NT2/D1 (cell line): ENCODE measurements at regions not wholly inside any gene's neighbourhood (a gene's known extent, or its start where the extent isn't known, plus 50 kb on each side); places are given as distances from the start of the nearest gene placed in this dataset.

Experiments used
- DNase-seq: peaks from one replicate; pipeline ENCODE4 v3.0.0-alpha.2; 2011; ENCODE audit warnings: low read depth, low spot score
- H3K27me3 ChIP-seq: 2 replicates; pipeline ENCODE4 v1.6.0; 2011; ENCODE audit warnings: mild to moderate bottlenecking; ENCODE audit not compliant: insufficient read length, insufficient read depth
- H3K36me3 ChIP-seq: 2 replicates; pipeline ENCODE4 v1.6.1; 2011; ENCODE audit warnings: mild to moderate bottlenecking, low read length, mixed read lengths; ENCODE audit not compliant: insufficient read depth, insufficient read length
- H3K4me1 ChIP-seq: 2 replicates; pipeline ENCODE4 v1.5.1; 2011; ENCODE audit not compliant: insufficient read depth, insufficient read length
- H3K4me3 ChIP-seq: 2 replicates; pipeline ENCODE4 v1.5.1; 2011; ENCODE audit warnings: low read depth; ENCODE audit not compliant: insufficient read length
- H3K9ac ChIP-seq: 2 replicates; pipeline ENCODE4 v1.6.0; 2011; ENCODE audit warnings: low read depth; ENCODE audit not compliant: insufficient read length
- H3K9me3 ChIP-seq: 2 replicates; pipeline ENCODE4 v1.5.1; 2011; ENCODE audit warnings: mild to moderate bottlenecking, low read length; ENCODE audit not compliant: insufficient read depth
- SUZ12 ChIP-seq: IDR thresholded peaks from 2 replicates; pipeline ENCODE4 v1.6.1; 2011; ENCODE audit not compliant: insufficient read length, insufficient read depth; ENCODE audit errors: extremely low read depth
- YY1 ChIP-seq: IDR thresholded peaks from 2 replicates; pipeline ENCODE4 v1.6.1; 2011; ENCODE audit not compliant: insufficient read length, insufficient read depth
- ZNF274 ChIP-seq: IDR thresholded peaks from 2 replicates; pipeline ENCODE4 v1.6.1; 2011; ENCODE audit warnings: mild to moderate bottlenecking, low read depth, low read length

GRCh38 chr16:73565925-73566324 is 518.0 kb upstream of the ZFHX3 start:
- Histone ChIP-seq H3K9ac (no peak overlapping the region), H3K9me3 (no peaks in the 10 kb centered on the region), H3K4me3 (no peak overlapping the region), H3K36me3 (no peaks in the 10 kb centered on the region), H3K4me1 (no peaks in the 10 kb centered on the region), H3K27me3 (no peaks in the 10 kb centered on the region)
- no peak for TF ChIP-seq YY1
- TF ChIP-seq SUZ12 = no peak
- TF ChIP-seq ZNF274 = no peak
- DNase-seq = no peak

GRCh38 chr16:73565263-73565662 is 517.3 kb upstream of the ZFHX3 start:
- Histone ChIP-seq H3K9me3 (no peaks in the 10 kb centered on the region), H3K27me3 (no peaks in the 10 kb centered on the region), H3K4me3 (no peak overlapping the region), H3K36me3 (no peaks in the 10 kb centered on the region), H3K4me1 (no peaks in the 10 kb centered on the region), H3K9ac (no peak overlapping the region)
- TF ChIP-seq ZNF274 (no peak), SUZ12 (no peak), YY1 (no peak)
- peak; percentile 33 for DNase-seq

GRCh38 chr16:73563709-73564108 is 515.8 kb upstream of the ZFHX3 start:
- H3K4me1 ChIP-seq = no peaks in the 10 kb centered on the region
- H3K9ac ChIP-seq = no peak overlapping the region
- no peak for DNase-seq
- H3K36me3 ChIP-seq = no peaks in the 10 kb centered on the region
- TF ChIP-seq ZNF274 (no peak), YY1 (no peak), SUZ12 (no peak)
- H3K9me3 ChIP-seq = no peaks in the 10 kb centered on the region
- H3K4me3 ChIP-seq = no peak overlapping the region
- H3K27me3 ChIP-seq = no peaks in the 10 kb centered on the region

GRCh38 chr16:73560497-73560896 is 512.6 kb upstream of the ZFHX3 start:
- TF ChIP-seq SUZ12 (no peak), YY1 (no peak), ZNF274 (no peak)
- no peaks in the 10 kb centered on the region for H3K9me3 ChIP-seq
- H3K27me3 ChIP-seq = no peaks in the 10 kb centered on the region
- H3K4me1 ChIP-seq = no peaks in the 10 kb centered on the region
- no peak overlapping the region for H3K4me3 ChIP-seq
- no peak for DNase-seq
- no peak overlapping the region for H3K9ac ChIP-seq
- no peaks in the 10 kb centered on the region for H3K36me3 ChIP-seq

GRCh38 chr16:73558219-73558618 is 510.3 kb upstream of the ZFHX3 start:
- no peaks in the 10 kb centered on the region for H3K9me3 ChIP-seq
- no peaks in the 10 kb centered on the region for H3K4me1 ChIP-seq
- H3K9ac ChIP-seq = no peak overlapping the region
- H3K36me3 ChIP-seq = no peaks in the 10 kb centered on the region
- no peak overlapping the region for H3K4me3 ChIP-seq
- no peaks in the 10 kb centered on the region for H3K27me3 ChIP-seq
- DNase-seq = no peak
- no peak for TF ChIP-seq YY1
- TF ChIP-seq ZNF274 = no peak
- no peak for TF ChIP-seq SUZ12

- no peaks in the 10 kb centered on the region for H3K27me3 ChIP-seq
- H3K9me3 ChIP-seq = no peaks in the 10 kb centered on the region
- TF ChIP-seq YY1 (no peak), SUZ12 (no peak), ZNF274 (no peak)
- H3K9ac ChIP-seq = no peak overlapping the region
- H3K4me3 ChIP-seq = no peak overlapping the region
- H3K4me1 ChIP-seq = no peaks in the 10 kb centered on the region
- no peaks in the 10 kb centered on the region for H3K36me3 ChIP-seq
- no peak for DNase-seq
These were observed 506.2 kb upstream of the ZFHX3 start for GRCh38 chr16:73553941-73554660.

- TF ChIP-seq YY1 = no peak
- no peak for TF ChIP-seq ZNF274
- TF ChIP-seq SUZ12 = no peak
- H3K9me3 ChIP-seq = no peaks in the 10 kb centered on the region
- no peak overlapping the region for H3K4me3 ChIP-seq
- no peaks in the 10 kb centered on the region for H3K36me3 ChIP-seq
- no peaks in the 10 kb centered on the region for H3K4me1 ChIP-seq
- H3K9ac ChIP-seq = no peak overlapping the region
- H3K27me3 ChIP-seq = no peaks in the 10 kb centered on the region
- no peak for DNase-seq
These were observed 502.2 kb upstream of the ZFHX3 start for GRCh38 chr16:73549984-73550631.
